Astrocyte (in vitro differentiated cells and primary cell): ENCODE measurements at regions not wholly inside any gene's neighbourhood (a gene's known extent, or its start where the extent isn't known, plus 50 kb on each side); places are given as distances from the start of the nearest gene placed in this dataset.

Experiments
- DNase-seq: peaks from one replicate; pipeline ENCODE4 v3.0.0-alpha.2; 2010; ENCODE audit warnings: low read depth
- FAIRE-seq: peaks from 2 replicates; lab custom pipeline; 2011; peaks lifted over from hg19 to GRCh38; lab: Jason Lieb, UNC
- H2AFZ ChIP-seq: 2 replicates; pipeline ENCODE4 v1.6.0; 2012; ENCODE audit warnings: low read depth, low read length, inconsistent platforms
- H3K27ac ChIP-seq: 2 replicates; pipeline ENCODE4 v1.5.1; 2011; ENCODE audit warnings: low read depth, low read length, inconsistent platforms
- H3K27me3 ChIP-seq: 2 replicates; pipeline ENCODE4 v1.6.0; 2011; ENCODE audit warnings: low read length, inconsistent platforms; ENCODE audit not compliant: insufficient read depth
- H3K36me3 ChIP-seq: 2 replicates; pipeline ENCODE4 v1.5.1; 2011; ENCODE audit warnings: low read length, inconsistent platforms; ENCODE audit not compliant: insufficient read depth
- H3K4me1 ChIP-seq: 2 replicates; pipeline ENCODE4 v1.5.1; 2011; ENCODE audit warnings: low read length, inconsistent platforms; ENCODE audit not compliant: insufficient read depth
- H3K4me2 ChIP-seq: 2 replicates; pipeline ENCODE4 v1.6.0; 2012; ENCODE audit warnings: low read length, inconsistent platforms
- H3K4me3 ChIP-seq: 2 replicates; pipeline ENCODE4 v1.5.1; 2011; ENCODE audit warnings: low read depth, mild to moderate bottlenecking, low read length, inconsistent platforms; ENCODE audit not compliant: insufficient read depth
- H3K79me2 ChIP-seq: 2 replicates; pipeline ENCODE4 v1.6.0; 2012; ENCODE audit warnings: mild to moderate bottlenecking, low read length, inconsistent platforms; ENCODE audit not compliant: insufficient read depth
- H3K9ac ChIP-seq: 2 replicates; pipeline ENCODE4 v1.6.0; 2012; ENCODE audit warnings: mild to moderate bottlenecking, low read length, inconsistent platforms
- H3K9me3 ChIP-seq: 2 replicates; pipeline ENCODE4 v1.5.1; 2012; ENCODE audit warnings: low read depth, mild to moderate bottlenecking, low read length, inconsistent platforms; ENCODE audit not compliant: insufficient read depth
- H4K20me1 ChIP-seq: 2 replicates; pipeline ENCODE4 v1.6.0; 2012; ENCODE audit warnings: low read length, inconsistent platforms; ENCODE audit not compliant: insufficient read depth
- H3K27ac Mint-ChIP-seq: one replicate; pipeline ENCODE4 v1.8.0; 2021; ENCODE audit warnings: mild to moderate bottlenecking, mixed read lengths; ENCODE audit not compliant: unreplicated experiment
- H3K27me3 Mint-ChIP-seq: one replicate; pipeline ENCODE4 v1.8.0; 2021; ENCODE audit warnings: low read depth, mixed read lengths; ENCODE audit not compliant: unreplicated experiment
- H3K36me3 Mint-ChIP-seq: one replicate; pipeline ENCODE4 v1.8.0; 2021; ENCODE audit warnings: low read depth, mixed read lengths; ENCODE audit not compliant: unreplicated experiment
- H3K4me1 Mint-ChIP-seq: one replicate; pipeline ENCODE4 v1.8.0; 2021; ENCODE audit warnings: low read depth, mixed read lengths; ENCODE audit not compliant: unreplicated experiment
- H3K4me3 Mint-ChIP-seq: one replicate; pipeline ENCODE4 v1.8.0; 2021; ENCODE audit warnings: mild to moderate bottlenecking, moderate library complexity, mixed read lengths; ENCODE audit not compliant: unreplicated experiment
- H3K9me3 Mint-ChIP-seq: one replicate; pipeline ENCODE4 v1.8.0; 2021; ENCODE audit warnings: mild to moderate bottlenecking, mixed read lengths; ENCODE audit not compliant: unreplicated experiment
- EZH2 ChIP-seq: IDR thresholded peaks from 2 replicates; pipeline ENCODE4 v1.6.1; 2012; ENCODE audit warnings: mild to moderate bottlenecking, low read length, inconsistent platforms; ENCODE audit not compliant: insufficient read depth
- TF ChIP-seq, protein P1 (sequence below): IDR thresholded peaks from 2 replicates; pipeline ENCODE4 v1.5.1; 2011; ENCODE audit warnings: low read depth, mild to moderate bottlenecking, inconsistent platforms, low read length, moderate library complexity; ENCODE audit not compliant: insufficient read depth

DNA sequence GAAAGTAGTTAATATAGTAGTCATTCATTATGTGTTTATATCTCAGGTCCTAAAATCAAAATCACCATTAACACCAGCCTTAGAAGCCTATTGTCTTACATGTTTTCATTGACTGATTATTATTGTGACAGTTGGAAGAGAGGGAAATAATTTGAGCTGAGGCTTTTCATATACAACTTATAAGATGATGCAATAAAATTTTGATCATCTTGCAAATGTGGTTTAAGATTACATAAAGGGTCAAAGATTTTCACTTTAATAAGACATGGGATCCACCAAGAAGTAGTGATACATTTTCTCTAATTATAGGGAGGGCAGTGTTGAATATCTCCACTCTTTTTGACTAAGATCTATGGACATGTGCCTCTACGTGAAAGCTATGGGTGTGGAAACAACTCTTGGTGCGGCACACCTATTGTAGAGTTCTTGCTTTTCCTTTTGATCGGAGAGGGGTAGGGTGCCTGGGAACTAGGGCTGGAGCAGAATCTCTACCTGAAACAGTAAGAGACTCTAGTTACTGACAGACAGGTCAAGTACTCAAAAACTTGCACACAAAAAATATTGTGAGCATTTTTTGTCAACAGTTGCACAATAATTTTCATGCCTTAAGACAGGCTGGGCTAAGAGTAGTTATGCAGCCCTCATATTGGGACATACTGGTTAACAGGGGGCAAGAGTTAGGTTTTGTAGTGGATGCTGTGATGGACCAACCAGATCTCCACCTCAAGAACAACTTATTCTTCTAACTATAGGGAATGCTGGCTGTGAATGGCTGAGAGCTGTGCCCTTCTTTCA, 139.3 kb upstream of the FST start:
- H3K36me3 ChIP-seq: no peaks in the 10 kb centered on the region
- no peak for DNase-seq
- Mint-ChIP-seq H3K9me3 (peaks cover 1% of the 10 kb centered on the region), H3K27ac (no peak overlapping the region), H3K27me3 (peaks cover 6% of the 10 kb centered on the region), H3K36me3 (no peaks in the 10 kb centered on the region), H3K4me3 (no peak overlapping the region), H3K4me1 (peaks cover 9% of the 10 kb centered on the region)
- no peak overlapping the region for H3K4me3 ChIP-seq
- H4K20me1 ChIP-seq: no peaks in the 10 kb centered on the region
- H3K79me2 ChIP-seq: no peaks in the 10 kb centered on the region
- no peak overlapping the region for H3K9ac ChIP-seq
- no peak overlapping the region for H3K27ac ChIP-seq
- no peaks in the 10 kb centered on the region for H3K9me3 ChIP-seq
- peaks cover 13% of the 10 kb centered on the region for H3K4me1 ChIP-seq
- H2AFZ ChIP-seq: no peak overlapping the region
- FAIRE-seq: no peak
- TF ChIP-seq EZH2: no peak
- TF ChIP-seq, protein P1, sequence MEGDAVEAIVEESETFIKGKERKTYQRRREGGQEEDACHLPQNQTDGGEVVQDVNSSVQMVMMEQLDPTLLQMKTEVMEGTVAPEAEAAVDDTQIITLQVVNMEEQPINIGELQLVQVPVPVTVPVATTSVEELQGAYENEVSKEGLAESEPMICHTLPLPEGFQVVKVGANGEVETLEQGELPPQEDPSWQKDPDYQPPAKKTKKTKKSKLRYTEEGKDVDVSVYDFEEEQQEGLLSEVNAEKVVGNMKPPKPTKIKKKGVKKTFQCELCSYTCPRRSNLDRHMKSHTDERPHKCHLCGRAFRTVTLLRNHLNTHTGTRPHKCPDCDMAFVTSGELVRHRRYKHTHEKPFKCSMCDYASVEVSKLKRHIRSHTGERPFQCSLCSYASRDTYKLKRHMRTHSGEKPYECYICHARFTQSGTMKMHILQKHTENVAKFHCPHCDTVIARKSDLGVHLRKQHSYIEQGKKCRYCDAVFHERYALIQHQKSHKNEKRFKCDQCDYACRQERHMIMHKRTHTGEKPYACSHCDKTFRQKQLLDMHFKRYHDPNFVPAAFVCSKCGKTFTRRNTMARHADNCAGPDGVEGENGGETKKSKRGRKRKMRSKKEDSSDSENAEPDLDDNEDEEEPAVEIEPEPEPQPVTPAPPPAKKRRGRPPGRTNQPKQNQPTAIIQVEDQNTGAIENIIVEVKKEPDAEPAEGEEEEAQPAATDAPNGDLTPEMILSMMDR: no peak
- no peak overlapping the region for H3K4me2 ChIP-seq
- H3K27me3 ChIP-seq: no peaks in the 10 kb centered on the region

DNA sequence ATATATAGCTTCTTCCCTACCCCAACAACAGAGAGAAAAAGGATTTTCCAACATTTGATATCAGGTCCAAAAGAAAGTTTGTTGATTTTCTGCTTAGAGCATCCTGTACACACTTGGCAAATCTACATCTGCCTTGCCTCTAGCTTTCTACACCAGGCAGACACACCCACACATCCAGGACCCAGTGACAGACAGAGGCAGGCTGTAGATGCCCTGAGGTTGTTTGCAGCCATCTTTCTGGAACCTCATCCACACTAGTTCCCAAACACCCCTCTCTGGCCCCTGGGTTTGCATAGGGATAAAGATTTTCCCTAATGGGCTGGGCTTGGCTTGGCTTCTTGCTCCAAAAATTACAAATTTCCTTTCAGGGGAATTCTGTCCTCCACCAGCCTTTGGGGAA, 138.2 kb upstream of the FST start:
- Histone ChIP-seq H3K27me3 (no peaks in the 10 kb centered on the region), H3K4me2 (no peak overlapping the region), H3K36me3 (no peaks in the 10 kb centered on the region), H3K9ac (no peak overlapping the region), H3K4me1 (peaks cover 13% of the 10 kb centered on the region), H3K4me3 (no peak overlapping the region), H3K27ac (no peak overlapping the region), H4K20me1 (no peaks in the 10 kb centered on the region), H2AFZ (no peak overlapping the region), H3K9me3 (no peaks in the 10 kb centered on the region), H3K79me2 (no peaks in the 10 kb centered on the region)
- peaks cover 1% of the 10 kb centered on the region for H3K9me3 Mint-ChIP-seq
- H3K4me1 Mint-ChIP-seq: peaks cover 9% of the 10 kb centered on the region
- DNase-seq (no peak), FAIRE-seq (no peak)
- no peaks in the 10 kb centered on the region for H3K36me3 Mint-ChIP-seq
- TF ChIP-seq, protein P1: no peak
- no peak for TF ChIP-seq EZH2
- peaks cover 6% of the 10 kb centered on the region for H3K27me3 Mint-ChIP-seq
- no peak overlapping the region for H3K27ac Mint-ChIP-seq
- no peak overlapping the region for H3K4me3 Mint-ChIP-seq

GRCh38 chr5:53343187-53343586, 137.2 kb upstream of the FST start:
- Histone ChIP-seq H3K4me2 (peak overlapping the region; percentile 42), H3K36me3 (no peaks in the 10 kb centered on the region), H3K9me3 (no peaks in the 10 kb centered on the region), H2AFZ (no peak overlapping the region), H3K27me3 (no peaks in the 10 kb centered on the region), H3K27ac (peak overlapping the region; percentile 66), H3K4me1 (peaks cover 13% of the 10 kb centered on the region), H3K79me2 (no peaks in the 10 kb centered on the region), H3K9ac (no peak overlapping the region), H4K20me1 (no peaks in the 10 kb centered on the region), H3K4me3 (no peak overlapping the region)
- H3K4me3 Mint-ChIP-seq: no peak overlapping the region
- TF ChIP-seq, protein P1: no peak
- no peak for TF ChIP-seq EZH2
- H3K4me1 Mint-ChIP-seq: peaks cover 9% of the 10 kb centered on the region
- H3K36me3 Mint-ChIP-seq: no peaks in the 10 kb centered on the region
- H3K27ac Mint-ChIP-seq: no peak overlapping the region
- DNase-seq (peak; percentile 97), FAIRE-seq (peak; percentile 92)
- peaks cover 6% of the 10 kb centered on the region for H3K27me3 Mint-ChIP-seq
- H3K9me3 Mint-ChIP-seq: peaks cover 1% of the 10 kb centered on the region
